ENCODE measurements at regions not wholly inside any gene's neighbourhood (a gene's known extent, or its start where the extent isn't known, plus 50 kb on each side); places are given as distances from the start of the nearest gene placed in this dataset.

DNA sequence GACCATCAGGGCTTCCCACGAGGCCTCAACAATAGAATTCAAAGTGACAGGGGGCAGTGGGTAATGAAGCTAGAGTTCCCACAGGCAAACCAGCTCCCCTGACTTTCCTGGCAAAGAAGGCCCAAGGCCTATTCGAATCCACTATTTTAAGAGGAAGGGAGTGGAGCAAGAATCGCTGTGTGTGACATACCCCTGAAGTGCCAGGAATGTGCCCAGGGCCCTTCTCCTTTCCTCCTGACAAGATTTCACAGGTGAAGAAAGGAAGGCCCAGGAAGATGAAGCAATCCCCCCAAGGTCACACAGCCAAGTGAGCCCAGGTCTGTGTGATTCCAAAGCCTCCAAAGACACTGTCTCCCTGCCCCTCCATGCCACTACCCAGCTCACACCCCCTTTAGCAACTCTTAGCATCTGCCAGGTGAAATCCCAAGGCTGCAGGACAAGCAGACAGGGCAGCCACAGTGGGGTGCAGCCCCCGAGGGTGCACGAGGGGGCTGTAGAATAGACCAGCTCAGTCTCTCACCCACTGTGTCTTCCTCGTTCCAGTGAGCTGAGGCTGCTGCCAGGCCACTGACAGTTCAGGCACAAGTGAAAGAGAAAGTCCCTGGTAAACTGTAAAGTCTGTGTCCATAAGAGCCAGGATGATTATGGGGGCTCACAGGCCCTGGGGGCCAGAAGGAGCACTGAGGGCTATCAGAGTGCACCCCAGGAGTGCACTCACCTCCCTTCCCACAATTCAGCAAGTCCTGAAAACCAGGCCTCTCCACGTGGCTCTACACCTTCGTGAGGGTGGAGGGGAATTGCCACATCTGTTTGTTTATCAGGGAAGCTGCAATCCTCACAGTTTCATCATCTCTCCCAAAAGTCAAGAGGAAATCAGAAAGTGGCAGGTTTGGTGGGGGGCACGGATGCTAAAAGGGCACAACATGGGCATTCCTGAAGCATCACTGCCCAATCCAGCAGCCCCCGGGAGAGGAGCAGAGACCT lies 70.8 kb upstream of the ZMIZ1 start:
- TF ChIP-seq TAF1 (IDR thresholded peaks at IDR 0.05; ENCODE audit: borderline replicate concordance, insufficient read depth, low read length), result no peak
- TF ChIP-seq FOXP2 (optimal IDR thresholded peaks at IDR 0.05; ENCODE audit: borderline replicate concordance, extremely low read depth, extremely low read length, insufficient read depth), result no peak
- TF ChIP-seq SIN3A (IDR thresholded peaks at IDR 0.05; ENCODE audit: borderline replicate concordance, insufficient read depth, low read length), result no peak
- no peak for TF ChIP-seq POLR2AphosphoS5 (IDR thresholded peaks at IDR 0.05; ENCODE audit: low read depth, low read length)
- TF ChIP-seq, protein P1, sequence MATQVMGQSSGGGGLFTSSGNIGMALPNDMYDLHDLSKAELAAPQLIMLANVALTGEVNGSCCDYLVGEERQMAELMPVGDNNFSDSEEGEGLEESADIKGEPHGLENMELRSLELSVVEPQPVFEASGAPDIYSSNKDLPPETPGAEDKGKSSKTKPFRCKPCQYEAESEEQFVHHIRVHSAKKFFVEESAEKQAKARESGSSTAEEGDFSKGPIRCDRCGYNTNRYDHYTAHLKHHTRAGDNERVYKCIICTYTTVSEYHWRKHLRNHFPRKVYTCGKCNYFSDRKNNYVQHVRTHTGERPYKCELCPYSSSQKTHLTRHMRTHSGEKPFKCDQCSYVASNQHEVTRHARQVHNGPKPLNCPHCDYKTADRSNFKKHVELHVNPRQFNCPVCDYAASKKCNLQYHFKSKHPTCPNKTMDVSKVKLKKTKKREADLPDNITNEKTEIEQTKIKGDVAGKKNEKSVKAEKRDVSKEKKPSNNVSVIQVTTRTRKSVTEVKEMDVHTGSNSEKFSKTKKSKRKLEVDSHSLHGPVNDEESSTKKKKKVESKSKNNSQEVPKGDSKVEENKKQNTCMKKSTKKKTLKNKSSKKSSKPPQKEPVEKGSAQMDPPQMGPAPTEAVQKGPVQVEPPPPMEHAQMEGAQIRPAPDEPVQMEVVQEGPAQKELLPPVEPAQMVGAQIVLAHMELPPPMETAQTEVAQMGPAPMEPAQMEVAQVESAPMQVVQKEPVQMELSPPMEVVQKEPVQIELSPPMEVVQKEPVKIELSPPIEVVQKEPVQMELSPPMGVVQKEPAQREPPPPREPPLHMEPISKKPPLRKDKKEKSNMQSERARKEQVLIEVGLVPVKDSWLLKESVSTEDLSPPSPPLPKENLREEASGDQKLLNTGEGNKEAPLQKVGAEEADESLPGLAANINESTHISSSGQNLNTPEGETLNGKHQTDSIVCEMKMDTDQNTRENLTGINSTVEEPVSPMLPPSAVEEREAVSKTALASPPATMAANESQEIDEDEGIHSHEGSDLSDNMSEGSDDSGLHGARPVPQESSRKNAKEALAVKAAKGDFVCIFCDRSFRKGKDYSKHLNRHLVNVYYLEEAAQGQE (IDR thresholded peaks at IDR 0.05; ENCODE audit: insufficient read depth in 1 of 2, low read depth in 2 of 2, low read length in 2 of 2), result no peak

DNA sequence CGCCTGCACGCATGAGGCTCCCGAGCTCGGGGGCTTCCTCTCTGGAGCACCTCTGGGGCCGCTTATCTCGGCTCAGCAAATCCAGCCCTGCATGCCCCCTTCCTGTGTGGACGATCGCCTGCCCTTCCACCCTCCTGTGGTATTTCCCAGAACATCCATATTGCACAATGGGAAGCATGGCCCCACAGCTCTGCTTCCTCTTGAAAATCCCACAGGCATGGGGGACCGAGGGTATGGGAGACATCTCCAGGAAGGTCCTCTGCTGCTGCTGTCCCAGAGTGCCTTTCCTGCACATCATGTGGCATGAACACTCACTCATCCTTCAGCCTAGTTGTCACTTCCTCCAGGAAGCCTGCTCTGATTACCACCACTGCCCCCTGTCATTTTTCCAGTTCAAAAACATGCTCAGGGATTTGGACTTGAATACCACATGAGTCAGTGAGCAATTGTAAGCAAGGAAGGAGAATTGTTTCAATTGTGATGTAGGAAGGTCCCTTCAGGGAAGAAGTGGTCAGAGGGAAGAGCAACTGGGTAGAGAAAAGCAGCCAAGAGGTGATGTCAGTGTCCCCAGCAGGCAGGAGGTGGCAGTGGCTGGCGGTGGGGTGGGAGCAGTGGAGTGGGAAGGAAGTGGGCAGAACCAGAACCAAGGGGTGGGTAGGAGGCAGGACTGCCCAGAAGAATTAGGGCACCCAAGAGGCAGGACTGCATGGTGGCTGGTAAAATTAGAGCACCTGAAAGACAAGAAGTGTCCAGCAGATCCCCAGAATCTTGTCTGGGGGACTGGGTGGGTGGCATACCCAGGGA lies 67.5 kb upstream of the ZMIZ1 start:
- TF ChIP-seq SIN3A (IDR thresholded peaks at IDR 0.05; ENCODE audit: borderline replicate concordance, insufficient read depth, low read length), result no peak
- TF ChIP-seq FOXP2 (optimal IDR thresholded peaks at IDR 0.05; ENCODE audit: borderline replicate concordance, extremely low read depth, extremely low read length, insufficient read depth), result no peak

DNA sequence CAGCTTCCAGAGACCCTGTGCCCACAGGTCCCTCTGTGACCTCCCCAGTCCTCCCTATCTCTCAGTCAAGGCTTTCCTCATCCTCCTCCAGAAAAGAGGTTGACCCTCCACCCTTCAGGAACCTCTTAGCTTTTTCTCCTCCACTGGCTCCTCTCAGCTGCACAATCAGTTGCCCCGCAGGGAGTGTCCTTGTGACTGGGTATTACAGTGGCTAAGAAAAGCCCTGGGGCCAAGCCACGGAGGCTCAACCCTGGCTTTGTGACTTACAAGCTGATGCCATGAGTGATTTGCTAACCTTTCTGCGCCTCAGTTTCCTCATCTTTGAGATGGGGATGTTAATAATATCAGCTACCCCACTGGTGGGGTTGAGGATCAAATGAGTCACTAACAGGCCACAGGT lies 66.4 kb upstream of the ZMIZ1 start:
- TF ChIP-seq, protein P1 (IDR thresholded peaks at IDR 0.05; ENCODE audit: insufficient read depth in 1 of 2, low read depth in 2 of 2, low read length in 2 of 2), result no peak

DNA sequence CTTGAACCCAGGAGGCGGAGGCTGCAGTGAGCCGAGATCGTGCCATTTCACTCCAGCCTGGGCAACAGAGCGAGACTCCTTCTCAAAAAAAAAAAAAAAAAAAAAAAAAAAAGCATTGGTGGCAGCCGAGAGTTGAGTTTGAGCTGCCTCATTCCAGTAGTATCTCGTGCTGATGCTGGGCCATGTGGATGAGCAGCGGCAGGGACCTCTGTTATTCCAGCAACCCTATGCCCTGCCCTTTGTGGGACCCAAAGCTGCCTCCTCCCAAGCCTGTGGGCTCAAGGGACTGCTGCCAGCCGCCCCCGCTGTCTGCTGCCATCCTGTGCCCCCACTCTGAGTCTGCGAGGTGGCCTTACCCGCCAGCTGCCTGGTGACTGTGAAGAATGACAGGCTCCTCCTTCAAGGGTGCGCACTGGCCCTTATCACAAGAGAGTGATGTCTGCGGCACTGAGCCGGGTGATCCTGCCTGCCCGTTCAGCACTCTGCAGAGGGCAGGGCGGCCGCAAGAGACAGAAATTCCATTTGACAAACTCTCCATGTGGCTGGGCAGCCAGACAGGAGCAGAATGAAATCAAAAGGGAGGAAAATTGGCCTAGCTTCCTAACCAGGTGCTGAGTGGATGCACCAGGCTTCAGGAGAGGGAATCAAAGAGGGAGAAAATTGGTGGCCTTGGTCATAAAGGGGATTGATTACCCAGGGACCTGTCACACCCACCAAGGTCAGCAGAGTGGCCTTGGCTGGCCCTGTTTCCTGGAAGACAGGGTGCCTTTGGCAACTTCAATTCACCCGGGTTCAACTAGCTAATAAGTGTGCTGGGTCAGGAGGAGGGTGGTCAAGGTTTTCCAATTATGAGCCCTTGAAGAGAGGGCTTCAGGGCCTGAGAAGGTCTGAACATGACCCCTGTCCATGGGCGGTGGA lies 65.3 kb upstream of the ZMIZ1 start:
- no peak for TF ChIP-seq FOXP2 (optimal IDR thresholded peaks at IDR 0.05; ENCODE audit: borderline replicate concordance, extremely low read depth, extremely low read length, insufficient read depth)
- TF ChIP-seq POLR2AphosphoS5 (IDR thresholded peaks at IDR 0.05; ENCODE audit: low read depth, low read length), result no peak
- TF ChIP-seq, protein P1 (IDR thresholded peaks at IDR 0.05; ENCODE audit: insufficient read depth in 1 of 2, low read depth in 2 of 2, low read length in 2 of 2), result no peak
- no peak for TF ChIP-seq TAF1 (IDR thresholded peaks at IDR 0.05; ENCODE audit: borderline replicate concordance, insufficient read depth, low read length)
- TF ChIP-seq SIN3A (IDR thresholded peaks at IDR 0.05; ENCODE audit: borderline replicate concordance, insufficient read depth, low read length), result no peak

DNA sequence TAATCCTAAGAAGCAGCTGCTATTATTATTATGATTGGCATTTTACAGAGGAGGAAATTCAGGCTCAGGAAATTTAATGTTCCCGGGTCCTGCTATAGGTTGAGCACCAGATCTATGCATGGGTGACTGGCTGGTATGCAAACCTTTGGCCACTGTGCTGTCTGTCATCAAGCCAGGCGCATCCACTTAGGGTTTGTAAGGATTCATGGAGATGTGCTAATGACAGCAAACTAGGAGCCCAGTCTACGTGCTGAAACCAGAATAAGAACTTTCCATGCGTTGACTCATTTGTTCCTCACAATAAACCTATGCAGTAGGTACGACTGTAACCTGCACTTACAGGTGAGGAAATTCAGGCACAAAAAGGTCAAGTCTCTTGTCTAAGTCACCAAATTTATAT lies 64.5 kb upstream of the ZMIZ1 start:
- TF ChIP-seq SIN3A (IDR thresholded peaks at IDR 0.05; ENCODE audit: borderline replicate concordance, insufficient read depth, low read length) (no peak), POLR2AphosphoS5 (IDR thresholded peaks at IDR 0.05; ENCODE audit: low read depth, low read length) (no peak), TAF1 (IDR thresholded peaks at IDR 0.05; ENCODE audit: borderline replicate concordance, insufficient read depth, low read length) (no peak), FOXP2 (optimal IDR thresholded peaks at IDR 0.05; ENCODE audit: borderline replicate concordance, extremely low read depth, extremely low read length, insufficient read depth) (no peak)
- TF ChIP-seq, protein P1 (IDR thresholded peaks at IDR 0.05; ENCODE audit: insufficient read depth in 1 of 2, low read depth in 2 of 2, low read length in 2 of 2), result no peak
